ENCODE measurements at regions not wholly inside any gene's neighbourhood (a gene's known extent, or its start where the extent isn't known, plus 50 kb on each side); places are given as distances from the start of the nearest gene placed in this dataset.

- 0 out of 2 replicates have a peak overlapping the region, but pooled peaks have one; percentile 34 for H2BK20ac ChIP-seq (ENCODE audit: low read depth, low read length)
- H3K18ac ChIP-seq (ENCODE audit: low read depth, low read length) = no peak overlapping the region; the same call in 1 of the 2 replicates
- no peak overlapping the region for H3K14ac ChIP-seq (replicated peaks; ENCODE audit: low read depth, low read length)
- intact Hi-C loops (cut with micrococcal nuclease) = no loop called here
- no peaks in the 10 kb centered on the region for H3K9me1 ChIP-seq (ENCODE audit: insufficient read depth, low read length)
- DNase-seq (peak; percentile 3), ATAC-seq (ENCODE audit: low read depth) (no peak; the same call in 1 of the 2 replicates)
- no peak overlapping the region for H2BK15ac ChIP-seq (ENCODE audit: low read depth, low read length)
- dilution Hi-C loops (cut with HindIII; ENCODE audit: low sequenced_read_pairs, unreplicated experiment) = no loop called here
- BruUV-seq (replicated peaks) = no TSS peak
- H2AFZ ChIP-seq (replicated peaks; ENCODE audit: low read length, poor library complexity) = no peak overlapping the region
- H3K9ac ChIP-seq (ENCODE audit: low read depth, low read length) = no peak overlapping the region
- no peak overlapping the region for H2AK5ac ChIP-seq (ENCODE audit: low read depth, low read length)
- H3K27me3 ChIP-seq (ENCODE audit: control insufficient read depth, insufficient read depth, low read length) = no peaks in the 10 kb centered on the region
- H3K23ac ChIP-seq (ENCODE audit: low read depth, low read length) = no peak overlapping the region
- no peaks in the 10 kb centered on the region for H3K4me1 ChIP-seq (ENCODE audit: control insufficient read depth, insufficient read depth, low read length)
- H2AK9ac ChIP-seq (replicated peaks; ENCODE audit: low read depth, low read length, poor library complexity) = no peak overlapping the region
- no peak overlapping the region for H4K5ac ChIP-seq (ENCODE audit: low read depth, low read length)
- peaks cover 2% of the 10 kb centered on the region; the same call in 1 of the 2 replicates for H3K9me3 ChIP-seq (ENCODE audit: control insufficient read depth, insufficient read depth, low read length)
- H3K79me1 ChIP-seq (ENCODE audit: low read depth in 1 of 2, low read length in 2 of 2) = no peaks in the 10 kb centered on the region
- no CpG with 5 or more reads among the region's 3 CpGs for WGBS, 2 experiments (ENCODE audit: extremely low coverage in 2 of 2, insufficient read length in 1 of 2)
- TF ChIP-seq NFE2L2 (IDR thresholded peaks at IDR 0.05; ENCODE audit: low read depth, low read length) (0 out of 2 replicates have a peak, but pooled peaks have one; percentile 18), RAD21 (IDR thresholded peaks at IDR 0.05; ENCODE audit: low read length) (no peak), POLR2A (IDR thresholded peaks at IDR 0.05; ENCODE audit: low read depth, low read length) (no peak)
- H2BK5ac ChIP-seq (ENCODE audit: low read depth, low read length, poor library complexity, severe bottlenecking) = peak overlapping the region; percentile 8
- POLR2A ChIA-PET (ENCODE audit: unreplicated experiment) = no interaction called here
- no peak overlapping the region for H3K4me3 ChIP-seq (ENCODE audit: insufficient read depth, low read depth, low read length)
- no peaks in the 10 kb centered on the region for H4K20me1 ChIP-seq (ENCODE audit: insufficient read depth, low read length)
- H3K36me3 ChIP-seq (ENCODE audit: control insufficient read depth, insufficient read depth, low read length) = no peaks in the 10 kb centered on the region
- H2BK120ac ChIP-seq (ENCODE audit: low read depth, low read length) = peak overlapping the region; percentile 48
- no peak overlapping the region for H4K91ac ChIP-seq (ENCODE audit: insufficient read depth, low read depth, low read length)
- H3K27ac ChIP-seq (ENCODE audit: insufficient read depth, low read length) = no peak overlapping the region
- no peak overlapping the region for H3K56ac ChIP-seq (ENCODE audit: extremely low read depth, insufficient read depth, low read length)
- H3K4ac ChIP-seq (ENCODE audit: low read depth, low read length) = no peak overlapping the region
- in situ Hi-C loops (cut with MboI; ENCODE audit: low sequenced_read_pairs) = no loop called here
- no peak overlapping the region for H4K8ac ChIP-seq (ENCODE audit: low read depth in 2 of 2, low read length in 2 of 2)
- no peak overlapping the region for H3K4me2 ChIP-seq (ENCODE audit: low read depth, low read length)
- CTCF ChIA-PET = no interaction called here
These were observed 571.0 kb downstream of the SH2D4B start for GRCh38 chr10:81108516-81109199.

Data from IMR-90 (cell line).